Nephron progenitor cell (in vitro differentiated cells): ENCODE measurements at regions not wholly inside any gene's neighbourhood (a gene's known extent, or its start where the extent isn't known, plus 50 kb on each side); places are given as distances from the start of the nearest gene placed in this dataset.

ENCODE experiments used
- DNase-seq: peaks from one replicate; pipeline ENCODE4 v3.0.0; 2021
- H3K27ac Mint-ChIP-seq: 2 replicates; pipeline ENCODE4 v1.8.0; 2021; ENCODE audit warnings: mild to moderate bottlenecking, moderate library complexity, mixed read lengths
- H3K27me3 Mint-ChIP-seq: 2 replicates; pipeline ENCODE4 v1.8.0; 2021; ENCODE audit warnings: mild to moderate bottlenecking, low read depth, mixed read lengths; ENCODE audit not compliant: poor library complexity
- H3K36me3 Mint-ChIP-seq: 2 replicates; pipeline ENCODE4 v1.8.0; 2021; ENCODE audit warnings: low read depth, mixed read lengths
- H3K4me1 Mint-ChIP-seq: 2 replicates; pipeline ENCODE4 v1.8.0; 2021; ENCODE audit warnings: mixed read lengths
- H3K4me3 Mint-ChIP-seq: 2 replicates; pipeline ENCODE4 v1.8.0; 2021; ENCODE audit warnings: mild to moderate bottlenecking, moderate library complexity, mixed read lengths
- H3K9me3 Mint-ChIP-seq: 2 replicates; pipeline ENCODE4 v1.8.0; 2021; ENCODE audit warnings: mild to moderate bottlenecking, moderate library complexity, mixed read lengths
- CTCF ChIP-seq: fragments of 200-600 bp; sonication (generic); IDR thresholded peaks from 2 replicates; pipeline ENCODE4 v1.5.0; 2021; ENCODE audit warnings: antibody characterized with exemption

GRCh38 chr15:70523192-70523591, 240.2 kb downstream of the UACA start:
- TF ChIP-seq CTCF, result no peak
- no peak for DNase-seq
- no peaks in the 10 kb centered on the region for H3K36me3 Mint-ChIP-seq
- no peak overlapping the region for H3K27ac Mint-ChIP-seq
- peaks cover 1% of the 10 kb centered on the region for H3K9me3 Mint-ChIP-seq
- peaks cover 54% of the 10 kb centered on the region for H3K4me1 Mint-ChIP-seq
- peaks cover 18% of the 10 kb centered on the region for H3K27me3 Mint-ChIP-seq
- H3K4me3 Mint-ChIP-seq, result no peak overlapping the region

- H3K9me3 Mint-ChIP-seq, result no peaks in the 10 kb centered on the region
- no peaks in the 10 kb centered on the region for H3K36me3 Mint-ChIP-seq
- no peak for DNase-seq
- TF ChIP-seq CTCF, result no peak
- H3K27me3 Mint-ChIP-seq, result peaks cover 18% of the 10 kb centered on the region
- no peak overlapping the region for H3K4me3 Mint-ChIP-seq
- peaks cover 54% of the 10 kb centered on the region for H3K4me1 Mint-ChIP-seq
- no peak overlapping the region for H3K27ac Mint-ChIP-seq
These were observed 240.9 kb downstream of the UACA start for GRCh38 chr15:70522323-70522966.

GRCh38 chr15:70521576-70522322, 241.6 kb downstream of the UACA start:
- H3K27me3 Mint-ChIP-seq, result peaks cover 21% of the 10 kb centered on the region
- H3K4me1 Mint-ChIP-seq, result peaks cover 53% of the 10 kb centered on the region
- DNase-seq, result no peak
- no peak overlapping the region for H3K27ac Mint-ChIP-seq
- no peak for TF ChIP-seq CTCF
- no peaks in the 10 kb centered on the region for H3K9me3 Mint-ChIP-seq
- no peaks in the 10 kb centered on the region for H3K36me3 Mint-ChIP-seq
- H3K4me3 Mint-ChIP-seq, result no peak overlapping the region

GRCh38 chr15:70519616-70520015, 243.7 kb downstream of the UACA start:
- DNase-seq, result no peak
- no peaks in the 10 kb centered on the region for H3K9me3 Mint-ChIP-seq
- H3K36me3 Mint-ChIP-seq, result no peaks in the 10 kb centered on the region
- peaks cover 24% of the 10 kb centered on the region for H3K27me3 Mint-ChIP-seq
- peaks cover 35% of the 10 kb centered on the region for H3K4me1 Mint-ChIP-seq
- TF ChIP-seq CTCF, result no peak
- H3K27ac Mint-ChIP-seq, result no peak overlapping the region
- H3K4me3 Mint-ChIP-seq, result no peak overlapping the region

- Mint-ChIP-seq H3K4me3 (no peak overlapping the region), H3K27ac (no peak overlapping the region), H3K4me1 (peaks cover 29% of the 10 kb centered on the region), H3K27me3 (peaks cover 24% of the 10 kb centered on the region), H3K9me3 (no peaks in the 10 kb centered on the region), H3K36me3 (no peaks in the 10 kb centered on the region)
- no peak for TF ChIP-seq CTCF
- DNase-seq, result no peak
These were observed 244.4 kb downstream of the UACA start for GRCh38 chr15:70519004-70519365.
